Stomach (tissue), 4 donors: ENCODE measurements at regions not wholly inside any gene's neighbourhood (a gene's known extent, or its start where the extent isn't known, plus 50 kb on each side); places are given as distances from the start of the nearest gene placed in this dataset.

Experiments
- CTCF ChIP-seq, 7 experiments: fragments of 450-650 bp in 4 of 7; fragments of 200-600 bp in 3 of 7; sonication (generic) in 3 of 7; IDR thresholded peaks; one replicate each; pipeline ENCODE4 v1.5.1; 2016 to 2019; ENCODE audit warnings: antibody characterized with exemption in 7 of 7, control low read depth in 2 of 7, mild to moderate bottlenecking in 1 of 7
- POLR2AphosphoS5 ChIP-seq, 3 donors: sonication (generic); formaldehyde crosslinking; IDR thresholded peaks; one replicate each; pipeline ENCODE4 v1.6.1; 2016; ENCODE audit warnings: antibody characterized with exemption in 3 of 3

- no peak for TF ChIP-seq POLR2AphosphoS5 (IDR thresholded peaks at IDR 0.05)
- TF ChIP-seq CTCF (IDR thresholded peaks at IDR 0.05), result no peak
These were observed 940.7 kb downstream of the NR2F1-AS1 start for GRCh38 chr5:92640340-92640739.
